Skeletal muscle tissue (tissue), 3 donors: ENCODE measurements at regions not wholly inside any gene's neighbourhood (a gene's known extent, or its start where the extent isn't known, plus 50 kb on each side); places are given as distances from the start of the nearest gene placed in this dataset.

Source experiments
- H3K27ac ChIP-seq: one replicate; pipeline ENCODE4 v1.7.0; 2013; ENCODE audit warnings: mild to moderate bottlenecking, low read depth, low read length, inconsistent platforms
- H3K27me3 ChIP-seq, 3 donors: one replicate each; pipeline ENCODE4 v1.7.0; 2013; ENCODE audit warnings: low read length in 3 of 3; ENCODE audit not compliant: control insufficient read depth in 3 of 3, insufficient read depth in 3 of 3
- H3K36me3 ChIP-seq, 3 donors: one replicate each; pipeline ENCODE4 v1.7.0; 2013; ENCODE audit warnings: low read length in 3 of 3; ENCODE audit not compliant: control insufficient read depth in 3 of 3, insufficient read depth in 3 of 3
- H3K4me1 ChIP-seq, 3 donors: one replicate each; pipeline ENCODE4 v1.7.0; 2013; ENCODE audit warnings: low read length in 3 of 3, mild to moderate bottlenecking in 3 of 3; ENCODE audit not compliant: control insufficient read depth in 3 of 3, insufficient read depth in 3 of 3
- H3K4me3 ChIP-seq, 3 donors: one replicate each; pipeline ENCODE4 v1.7.0; 2013; ENCODE audit warnings: low read length in 3 of 3
- H3K9ac ChIP-seq, 3 donors: one replicate each; pipeline ENCODE4 v1.7.0; 2013; ENCODE audit warnings: low read length in 3 of 3, mild to moderate bottlenecking in 3 of 3, moderate library complexity in 2 of 3, low read depth in 1 of 3
- H3K9me3 ChIP-seq, 3 donors: one replicate each; pipeline ENCODE4 v1.7.0; 2013; ENCODE audit warnings: low read length in 3 of 3; ENCODE audit not compliant: control insufficient read depth in 3 of 3
- donor health status: Osteomylitis.

- H3K9me3 ChIP-seq, result no peaks in the 10 kb centered on the region
- no peaks in the 10 kb centered on the region for H3K4me1 ChIP-seq
- no peaks in the 10 kb centered on the region for H3K36me3 ChIP-seq
- H3K27ac ChIP-seq, result no peak overlapping the region
- no peak overlapping the region for H3K9ac ChIP-seq
- H3K4me3 ChIP-seq, result no peak overlapping the region
- H3K27me3 ChIP-seq, result no peaks in the 10 kb centered on the region
Observed at GRCh38 chr13:34201050-34201913, 383.3 kb downstream of the RFC3 start.

DNA sequence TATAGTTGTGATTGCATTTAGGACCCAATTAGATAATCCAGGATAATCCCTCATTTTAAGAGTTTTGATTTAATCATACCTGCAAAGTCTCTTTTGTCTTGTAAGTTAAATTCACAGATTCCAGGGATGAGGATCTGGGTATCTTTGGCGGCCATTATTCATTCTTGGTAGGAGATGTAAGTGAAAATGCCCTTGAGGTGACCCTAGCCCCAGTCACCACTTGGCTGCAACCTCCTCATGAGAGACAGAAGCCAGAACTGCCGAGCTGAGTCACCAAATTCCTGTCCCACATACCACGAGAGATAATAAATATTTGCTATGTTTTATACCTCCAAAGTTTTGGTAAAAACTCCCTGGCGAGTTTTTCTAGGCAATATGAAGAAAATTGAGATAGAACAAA, 389.4 kb downstream of the RFC3 start:
- Histone ChIP-seq H3K36me3 (no peaks in the 10 kb centered on the region), H3K27ac (no peak overlapping the region)

GRCh38 chr13:34207872-34208271, 389.9 kb downstream of the RFC3 start:
- no peaks in the 10 kb centered on the region for H3K4me1 ChIP-seq
- H3K27me3 ChIP-seq, result no peaks in the 10 kb centered on the region
- H3K27ac ChIP-seq, result no peak overlapping the region
- no peaks in the 10 kb centered on the region for H3K36me3 ChIP-seq
- no peak overlapping the region for H3K4me3 ChIP-seq
- no peaks in the 10 kb centered on the region for H3K9me3 ChIP-seq
- H3K9ac ChIP-seq, result no peak overlapping the region

More for the DNA sequence above, 389.4 kb downstream of the RFC3 start:
- H3K27me3 ChIP-seq, result no peaks in the 10 kb centered on the region
- no peaks in the 10 kb centered on the region for H3K9me3 ChIP-seq
- H3K4me1 ChIP-seq, result no peaks in the 10 kb centered on the region
- no peak overlapping the region for H3K9ac ChIP-seq
- H3K4me3 ChIP-seq, result no peak overlapping the region

DNA sequence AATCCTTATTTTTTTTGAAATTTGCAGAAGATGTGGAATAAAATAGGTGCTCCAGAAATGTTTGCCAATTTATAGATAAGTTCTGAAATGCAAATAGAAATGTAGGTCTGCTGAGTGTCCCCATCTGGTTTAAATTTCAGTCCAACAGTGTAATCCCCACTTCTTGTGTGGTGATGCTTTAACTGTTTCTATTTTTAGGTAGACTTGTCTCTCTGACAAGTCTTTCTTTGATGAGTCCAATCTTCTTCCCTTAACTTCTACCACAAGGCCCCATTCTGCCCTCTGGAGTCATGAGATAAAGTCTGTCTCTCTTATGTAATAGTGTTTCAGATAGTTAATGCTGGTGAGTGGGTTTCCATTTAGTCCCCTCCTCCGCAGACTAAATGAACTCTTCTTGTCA, 390.4 kb downstream of the RFC3 start:
- Histone ChIP-seq H3K36me3 (no peaks in the 10 kb centered on the region), H3K9me3 (no peaks in the 10 kb centered on the region), H3K4me3 (no peak overlapping the region), H3K27me3 (no peaks in the 10 kb centered on the region), H3K4me1 (no peaks in the 10 kb centered on the region), H3K9ac (no peak overlapping the region), H3K27ac (no peak overlapping the region)

GRCh38 chr13:34210341-34210740, 392.4 kb downstream of the RFC3 start:
- H3K36me3 ChIP-seq, result no peaks in the 10 kb centered on the region
- H3K27ac ChIP-seq, result no peak overlapping the region
- no peaks in the 10 kb centered on the region for H3K9me3 ChIP-seq
- H3K9ac ChIP-seq, result no peak overlapping the region
- H3K4me3 ChIP-seq, result no peak overlapping the region
- no peaks in the 10 kb centered on the region for H3K27me3 ChIP-seq
- H3K4me1 ChIP-seq, result no peaks in the 10 kb centered on the region

- Histone ChIP-seq H3K4me1 (no peaks in the 10 kb centered on the region), H3K9me3 (peaks cover 0 to 3% (median 0%) of the 10 kb centered on the region in 3 donors), H3K9ac (no peak overlapping the region), H3K27me3 (no peaks in the 10 kb centered on the region), H3K27ac (no peak overlapping the region), H3K4me3 (no peak overlapping the region), H3K36me3 (no peaks in the 10 kb centered on the region)
Observed at GRCh38 chr13:34214686-34215085, 396.7 kb downstream of the RFC3 start.

GRCh38 chr13:34216256-34216655, 398.3 kb downstream of the RFC3 start:
- no peaks in the 10 kb centered on the region for H3K27me3 ChIP-seq
- peaks cover 0 to 3% (median 0%) of the 10 kb centered on the region in 3 donors for H3K9me3 ChIP-seq
- no peak overlapping the region for H3K27ac ChIP-seq
- H3K9ac ChIP-seq, result no peak overlapping the region
- no peak overlapping the region for H3K4me3 ChIP-seq
- no peaks in the 10 kb centered on the region for H3K36me3 ChIP-seq
- no peaks in the 10 kb centered on the region for H3K4me1 ChIP-seq

DNA sequence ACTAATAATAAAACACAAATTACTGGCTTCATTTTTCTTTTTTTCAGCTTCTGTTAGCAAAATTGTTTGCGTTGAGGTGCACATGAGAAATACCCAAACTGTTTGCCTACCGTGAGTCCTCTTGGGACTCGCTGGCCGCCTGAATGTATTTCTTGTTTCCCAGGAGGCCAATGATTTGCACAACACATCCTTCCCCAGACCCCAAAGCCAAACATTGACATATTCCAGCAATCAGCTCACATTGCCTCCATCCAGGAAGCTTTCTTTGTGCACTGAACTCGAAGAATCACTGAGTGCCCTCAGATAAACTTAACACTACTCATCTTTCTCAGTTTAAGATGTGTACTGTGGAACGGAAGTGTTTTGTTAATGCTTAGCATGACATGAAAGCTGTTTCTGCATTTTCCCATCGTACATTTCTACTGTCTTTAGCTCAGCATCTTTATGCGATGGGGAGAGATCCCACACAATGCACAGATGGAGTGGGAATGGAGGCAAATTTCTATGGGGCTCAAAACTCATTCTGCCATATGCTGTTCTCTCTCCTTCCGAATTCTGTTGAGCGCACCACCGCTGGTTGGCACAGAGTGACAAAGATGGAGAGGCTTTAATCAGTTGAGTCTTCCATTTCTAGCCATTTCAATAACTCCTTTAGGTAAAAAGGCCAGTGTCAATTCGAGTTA, 399.5 kb downstream of the RFC3 start:
- Histone ChIP-seq H3K4me1 (no peaks in the 10 kb centered on the region), H3K4me3 (no peak overlapping the region), H3K9me3 (peaks cover 0 to 3% (median 0%) of the 10 kb centered on the region in 3 donors), H3K27ac (no peak overlapping the region), H3K9ac (no peak overlapping the region), H3K27me3 (no peaks in the 10 kb centered on the region), H3K36me3 (no peaks in the 10 kb centered on the region)

DNA sequence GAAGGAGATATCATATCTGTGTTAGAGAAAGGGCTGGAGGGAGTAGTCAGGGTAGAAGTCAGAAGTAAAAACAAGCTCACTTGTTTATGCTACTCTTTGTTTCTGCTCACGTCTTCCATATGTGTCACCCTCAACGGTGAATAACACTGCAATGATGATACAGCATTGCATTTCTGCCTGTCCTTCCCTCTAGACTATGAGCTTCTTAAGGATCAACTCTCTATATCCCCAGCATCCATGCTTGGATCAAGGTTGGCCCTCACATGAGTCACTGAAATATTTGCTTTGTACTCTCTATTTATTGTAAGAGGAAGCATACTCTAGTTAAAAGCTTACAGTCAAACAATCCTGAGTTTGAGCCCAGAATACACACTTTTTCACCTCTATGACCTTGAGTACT, 406.0 kb downstream of the RFC3 start:
- H3K9ac ChIP-seq, result no peak overlapping the region
- no peaks in the 10 kb centered on the region for H3K4me1 ChIP-seq
- H3K9me3 ChIP-seq, result no peaks in the 10 kb centered on the region
- H3K27me3 ChIP-seq, result no peaks in the 10 kb centered on the region
- no peaks in the 10 kb centered on the region for H3K36me3 ChIP-seq
- no peak overlapping the region for H3K4me3 ChIP-seq
- no peak overlapping the region for H3K27ac ChIP-seq

DNA sequence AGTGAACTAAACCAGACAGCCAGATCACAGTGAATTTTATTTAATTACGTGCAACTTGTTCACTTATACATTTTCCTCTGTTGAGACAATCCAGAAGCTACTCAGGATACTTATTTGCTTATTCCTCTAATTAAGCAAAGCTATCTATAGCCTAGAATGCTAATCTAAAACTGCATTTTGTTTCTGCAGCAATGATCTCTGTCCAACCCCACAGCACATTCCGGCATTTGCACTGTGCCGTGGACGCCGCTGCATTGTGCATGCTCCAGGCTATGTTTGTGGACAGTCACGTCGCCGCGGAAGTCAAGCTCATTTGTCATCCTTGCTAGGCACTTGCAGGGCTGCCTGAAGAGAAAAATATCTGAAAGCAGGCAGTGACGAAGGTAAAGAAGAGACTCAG, 406.9 kb downstream of the RFC3 start:
- Histone ChIP-seq H3K27me3 (no peaks in the 10 kb centered on the region), H3K27ac (no peak overlapping the region), H3K4me1 (no peaks in the 10 kb centered on the region), H3K36me3 (no peaks in the 10 kb centered on the region), H3K9me3 (no peaks in the 10 kb centered on the region), H3K9ac (no peak overlapping the region), H3K4me3 (no peak overlapping the region)
